ENCODE measurements at regions not wholly inside any gene's neighbourhood (a gene's known extent, or its start where the extent isn't known, plus 50 kb on each side); places are given as distances from the start of the nearest gene placed in this dataset.
A peak's percentile ranks its signal among the peaks of the same experiment; 100 is the strongest.

DNA sequence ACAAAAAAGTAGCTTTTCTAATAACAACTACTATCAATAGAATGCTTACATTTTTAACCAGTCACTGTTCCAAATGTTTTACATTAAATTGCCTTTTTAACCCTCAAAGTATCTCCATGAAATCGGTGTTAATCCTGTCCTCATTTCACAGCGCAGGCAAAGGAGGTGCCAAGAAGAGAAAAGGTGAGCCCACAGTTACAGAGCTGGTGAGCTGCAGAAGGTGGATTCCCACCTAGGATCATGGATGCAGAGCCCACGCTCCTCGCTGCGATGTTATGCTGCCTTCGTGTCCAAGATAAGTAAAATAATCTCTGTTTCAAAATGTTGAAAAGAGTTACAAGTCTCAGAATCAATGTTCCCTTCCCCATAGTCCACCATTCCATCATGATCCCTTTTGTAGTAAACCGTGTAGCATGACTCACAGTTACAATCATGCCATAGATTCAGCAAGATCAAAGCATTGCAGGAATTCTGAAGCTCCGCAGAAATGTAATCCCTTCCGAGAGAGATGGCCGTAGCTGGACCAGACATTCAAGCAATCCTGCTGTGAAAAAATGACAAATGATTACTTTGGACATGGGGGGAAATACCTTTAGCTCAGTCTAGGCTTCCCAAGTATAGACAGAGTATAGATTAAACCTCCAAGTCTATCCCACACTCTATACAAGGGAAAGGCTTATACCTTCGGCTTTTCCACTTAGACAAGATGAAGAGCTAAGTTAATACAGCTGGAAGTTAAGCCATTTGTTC, 394.7 kb upstream of the AKR1E2 start:
- WGBS, 2 donors, result 63 to 75% methylated on average over 11 of the region's 11 CpGs
- intact Hi-C loops (cut with DNase I; ENCODE audit: low total_unique reads), result no loop called here
- Histone ChIP-seq H3K4me1 (no peaks in the 10 kb centered on the region), H3K9me3 (no peaks in the 10 kb centered on the region), H3K27ac (no peak overlapping the region), H3K27me3 (no peaks in the 10 kb centered on the region), H3K4me3 (no peak overlapping the region), H3K36me3 (ENCODE audit: low read depth, missing control alignments) (no peaks in the 10 kb centered on the region)
- TF ChIP-seq POLR2A (IDR thresholded peaks at IDR 0.05), result no peak
- TF ChIP-seq, protein P1, sequence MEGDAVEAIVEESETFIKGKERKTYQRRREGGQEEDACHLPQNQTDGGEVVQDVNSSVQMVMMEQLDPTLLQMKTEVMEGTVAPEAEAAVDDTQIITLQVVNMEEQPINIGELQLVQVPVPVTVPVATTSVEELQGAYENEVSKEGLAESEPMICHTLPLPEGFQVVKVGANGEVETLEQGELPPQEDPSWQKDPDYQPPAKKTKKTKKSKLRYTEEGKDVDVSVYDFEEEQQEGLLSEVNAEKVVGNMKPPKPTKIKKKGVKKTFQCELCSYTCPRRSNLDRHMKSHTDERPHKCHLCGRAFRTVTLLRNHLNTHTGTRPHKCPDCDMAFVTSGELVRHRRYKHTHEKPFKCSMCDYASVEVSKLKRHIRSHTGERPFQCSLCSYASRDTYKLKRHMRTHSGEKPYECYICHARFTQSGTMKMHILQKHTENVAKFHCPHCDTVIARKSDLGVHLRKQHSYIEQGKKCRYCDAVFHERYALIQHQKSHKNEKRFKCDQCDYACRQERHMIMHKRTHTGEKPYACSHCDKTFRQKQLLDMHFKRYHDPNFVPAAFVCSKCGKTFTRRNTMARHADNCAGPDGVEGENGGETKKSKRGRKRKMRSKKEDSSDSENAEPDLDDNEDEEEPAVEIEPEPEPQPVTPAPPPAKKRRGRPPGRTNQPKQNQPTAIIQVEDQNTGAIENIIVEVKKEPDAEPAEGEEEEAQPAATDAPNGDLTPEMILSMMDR (IDR thresholded peaks at IDR 0.05), result no peak
- no peak for DNase-seq

DNA sequence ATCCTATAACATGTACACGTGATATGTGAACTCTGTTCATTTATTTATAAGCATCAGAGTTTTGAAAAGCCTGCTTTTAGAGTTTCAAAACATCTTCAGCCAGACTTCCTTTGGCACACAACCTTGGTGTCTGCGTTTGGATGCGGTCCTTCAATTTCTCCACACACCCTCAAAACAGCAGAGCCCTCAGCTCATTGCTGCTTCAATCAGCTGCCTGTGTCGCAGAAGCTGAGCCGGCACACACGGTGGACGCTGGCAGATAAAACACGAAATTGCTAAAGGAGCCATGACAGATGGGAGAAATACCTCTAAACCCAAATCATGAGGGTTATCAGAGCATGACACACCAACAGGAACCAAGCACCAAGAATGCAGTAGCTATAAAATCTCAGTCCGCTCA, 396.4 kb upstream of the AKR1E2 start:
- intact Hi-C loops (cut with DNase I; ENCODE audit: low total_unique reads), result no loop called here
- H3K36me3 ChIP-seq (ENCODE audit: low read depth, missing control alignments), result no peaks in the 10 kb centered on the region
- no peaks in the 10 kb centered on the region for H3K4me1 ChIP-seq
- no peak for TF ChIP-seq POLR2A (IDR thresholded peaks at IDR 0.05)
- TF ChIP-seq, protein P1 (IDR thresholded peaks at IDR 0.05), result no peak
- no peak overlapping the region for H3K27ac ChIP-seq
- no peak overlapping the region for H3K4me3 ChIP-seq
- H3K9me3 ChIP-seq, result no peaks in the 10 kb centered on the region
- no peak for DNase-seq
- H3K27me3 ChIP-seq, result no peaks in the 10 kb centered on the region
- WGBS, 2 donors, result 60 to 65% methylated on average over 9 of the region's 9 CpGs

DNA sequence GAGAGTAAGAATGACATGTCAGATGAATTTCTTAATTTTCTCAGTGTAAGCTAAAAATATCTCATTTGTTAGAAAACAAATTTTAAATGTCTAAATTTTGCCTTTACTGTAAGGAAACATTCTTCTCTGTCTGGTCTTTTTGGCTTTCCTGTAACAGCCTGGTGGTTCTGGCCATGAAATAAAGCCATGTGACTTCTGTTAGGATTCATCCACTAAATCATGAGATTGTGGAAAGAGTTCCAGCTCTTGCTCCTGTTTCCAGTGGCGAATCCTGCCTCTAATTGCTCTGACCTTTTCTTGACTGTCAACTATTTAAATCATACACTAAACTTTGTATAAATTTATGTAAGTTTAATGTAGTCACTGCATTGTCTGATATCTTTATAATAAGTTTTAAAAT, 398.5 kb upstream of the AKR1E2 start:
- 67 to 68% methylated on average over 1 of the region's 1 CpG for WGBS, 2 donors
- Histone ChIP-seq H3K4me1 (no peaks in the 10 kb centered on the region), H3K27ac (no peak overlapping the region), H3K36me3 (ENCODE audit: low read depth, missing control alignments) (no peaks in the 10 kb centered on the region), H3K27me3 (no peaks in the 10 kb centered on the region), H3K9me3 (no peaks in the 10 kb centered on the region), H3K4me3 (no peak overlapping the region)
- intact Hi-C loops (cut with DNase I; ENCODE audit: low total_unique reads), result no loop called here
- DNase-seq, result peak; percentile 20
- TF ChIP-seq, protein P1 (IDR thresholded peaks at IDR 0.05), result no peak
- TF ChIP-seq POLR2A (IDR thresholded peaks at IDR 0.05), result no peak

DNA sequence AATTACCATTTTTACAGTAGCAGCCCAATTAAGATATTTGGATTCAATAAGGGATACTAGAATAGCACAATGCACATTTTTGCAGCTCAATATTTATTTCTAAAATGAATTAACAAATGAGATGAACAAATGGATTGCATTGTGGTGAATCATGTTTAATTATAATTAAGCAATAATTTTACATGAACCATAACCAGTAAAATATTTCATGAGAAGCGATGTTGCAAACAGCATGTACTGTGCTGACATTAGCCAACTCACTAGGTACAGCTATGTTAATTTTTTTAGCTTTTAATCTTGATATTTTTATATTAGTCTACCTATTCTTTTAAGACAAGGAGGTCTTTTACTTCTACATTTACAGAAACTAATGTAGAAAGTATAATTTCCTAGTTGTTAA, 399.1 kb upstream of the AKR1E2 start:
- Histone ChIP-seq H3K27ac (no peak overlapping the region), H3K4me3 (no peak overlapping the region)
- 83 to 84% methylated on average over 1 of the region's 1 CpG for WGBS, 2 donors

More for the DNA sequence above, 399.1 kb upstream of the AKR1E2 start:
- DNase-seq, result no peak
- intact Hi-C loops (cut with DNase I; ENCODE audit: low total_unique reads), result no loop called here
- TF ChIP-seq POLR2A (IDR thresholded peaks at IDR 0.05), result no peak
- TF ChIP-seq, protein P1 (IDR thresholded peaks at IDR 0.05), result no peak
- H3K9me3 ChIP-seq, result no peaks in the 10 kb centered on the region
- H3K36me3 ChIP-seq (ENCODE audit: low read depth, missing control alignments), result no peaks in the 10 kb centered on the region
- H3K27me3 ChIP-seq, result no peaks in the 10 kb centered on the region
- no peaks in the 10 kb centered on the region for H3K4me1 ChIP-seq

Data from testis (tissue), 2 donors.